Small intestine (tissue), 7 donors: ENCODE measurements at regions not wholly inside any gene's neighbourhood (a gene's known extent, or its start where the extent isn't known, plus 50 kb on each side); places are given as distances from the start of the nearest gene placed in this dataset.

Experiments used
- DNase-seq, 2 donors: peaks; one replicate each; pipeline versions ENCODE4 v3.0.0 to v3.0.0-alpha.2; 2013
- FAIRE-seq: peaks from 2 replicates; lab custom pipeline; 2012; peaks lifted over from hg19 to GRCh38; lab: Jason Lieb, UNC
- H3K27ac ChIP-seq, 3 donors: one replicate each; pipeline ENCODE4 v1.5.1; 2013; ENCODE audit warnings: low read length in 2 of 3, mild to moderate bottlenecking in 2 of 3, control low read depth in 1 of 3, inconsistent platforms in 1 of 3, low read depth in 1 of 3, moderate library complexity in 1 of 3
- H3K27me3 ChIP-seq, 3 donors: one replicate each; pipeline ENCODE4 v1.6.1; 2013; ENCODE audit warnings: low read length in 3 of 3, inconsistent platforms in 1 of 3; ENCODE audit not compliant: control insufficient read depth in 3 of 3, insufficient read depth in 3 of 3
- H3K36me3 ChIP-seq, 3 donors: one replicate each; pipeline ENCODE4 v1.6.1; 2013; ENCODE audit warnings: low read length in 3 of 3, inconsistent platforms in 1 of 3, low read depth in 1 of 3, mild to moderate bottlenecking in 1 of 3, moderate library complexity in 1 of 3; ENCODE audit not compliant: control insufficient read depth in 3 of 3, insufficient read depth in 2 of 3
- H3K4me1 ChIP-seq, 3 donors: one replicate each; pipeline ENCODE4 v1.6.1; 2013; ENCODE audit warnings: low read length in 2 of 3, inconsistent platforms in 1 of 3, low read depth in 1 of 3, mild to moderate bottlenecking in 1 of 3, moderate library complexity in 1 of 3; ENCODE audit not compliant: control insufficient read depth in 3 of 3, insufficient read depth in 2 of 3
- H3K4me3 ChIP-seq, 3 donors: one replicate each; pipeline ENCODE4 v1.5.1; 2013; ENCODE audit warnings: low read length in 3 of 3, control low read depth in 1 of 3, inconsistent platforms in 1 of 3, low read depth in 1 of 3, mild to moderate bottlenecking in 1 of 3, moderate library complexity in 1 of 3
- H3K9me3 ChIP-seq, 2 donors: one replicate each; pipeline ENCODE4 v1.6.1; 2013; ENCODE audit warnings: low read depth in 1 of 2, low read length in 1 of 2; ENCODE audit not compliant: control insufficient read depth in 2 of 2, insufficient read depth in 1 of 2
- WGBS, 3 donors: extraction: QIAGEN DNeasy Blood & Tissue Kit; methylation state at CpG; one replicate each; pipeline ENCODE4 v1.1.7; 2013; 5-methylcytosine and 5-hydroxymethylcytosine counted together
- donor health status: healthy with polysubstance abuse.
- donor health status: control.
- donor health status: control.
- donor health status: Bipolar disorder and iron deficiency.
- donor health status: healthy.

DNA sequence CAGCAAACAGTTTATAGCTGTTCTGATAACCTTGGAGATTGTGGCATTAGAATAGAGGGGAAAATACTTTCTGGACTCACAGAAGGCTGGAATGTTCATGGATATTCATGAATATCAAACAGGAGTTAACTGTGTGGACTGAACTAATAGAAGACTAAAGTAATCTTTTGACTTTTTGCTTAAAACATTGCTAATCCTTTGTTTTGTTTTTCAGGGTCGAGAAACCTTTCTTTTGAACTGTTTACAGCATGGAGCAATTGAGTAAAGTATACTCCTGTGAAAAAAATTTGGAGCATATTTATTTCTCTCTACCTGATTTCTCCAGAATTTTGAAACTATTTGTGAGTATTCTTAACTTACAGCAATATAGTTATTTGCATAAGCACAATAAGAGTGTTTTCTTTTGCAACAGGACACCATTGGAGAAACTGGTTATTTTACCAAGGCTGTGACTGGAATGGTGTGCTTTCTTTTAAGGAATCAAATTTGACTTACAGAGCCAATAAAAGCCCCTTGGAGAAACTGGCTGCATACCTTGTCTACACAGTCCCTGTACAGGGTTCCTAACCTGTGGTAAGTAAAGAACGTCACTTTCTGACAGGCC lies 821.6 kb downstream of the TBC1D22A start:
- no peaks in the 10 kb centered on the region for H3K9me3 ChIP-seq
- H3K4me3 ChIP-seq: no peak overlapping the region
- H3K27me3 ChIP-seq: no peaks in the 10 kb centered on the region
- WGBS, 3 donors: 48 to 66% (median 58%) methylated on average over 2 of the region's 2 CpGs
- DNase-seq: no peak
- H3K4me1 ChIP-seq: no peaks in the 10 kb centered on the region
- no peaks in the 10 kb centered on the region for H3K36me3 ChIP-seq
- H3K27ac ChIP-seq: no peak overlapping the region
- FAIRE-seq: no peak

- Histone ChIP-seq H3K9me3 (peaks cover 0 to 2% of the 10 kb centered on the region in 2 donors), H3K27ac (no peak overlapping the region), H3K4me3 (no peak overlapping the region), H3K36me3 (no peaks in the 10 kb centered on the region), H3K27me3 (no peaks in the 10 kb centered on the region), H3K4me1 (no peaks in the 10 kb centered on the region)
- FAIRE-seq: peak; percentile 44
- DNase-seq: no peak
- WGBS, 3 donors: 24 to 45% (median 34%) methylated on average over 1 of the region's 1 CpG
Observed at GRCh38 chr22:47582067-47582466, 819.6 kb downstream of the TBC1D22A start.

DNA sequence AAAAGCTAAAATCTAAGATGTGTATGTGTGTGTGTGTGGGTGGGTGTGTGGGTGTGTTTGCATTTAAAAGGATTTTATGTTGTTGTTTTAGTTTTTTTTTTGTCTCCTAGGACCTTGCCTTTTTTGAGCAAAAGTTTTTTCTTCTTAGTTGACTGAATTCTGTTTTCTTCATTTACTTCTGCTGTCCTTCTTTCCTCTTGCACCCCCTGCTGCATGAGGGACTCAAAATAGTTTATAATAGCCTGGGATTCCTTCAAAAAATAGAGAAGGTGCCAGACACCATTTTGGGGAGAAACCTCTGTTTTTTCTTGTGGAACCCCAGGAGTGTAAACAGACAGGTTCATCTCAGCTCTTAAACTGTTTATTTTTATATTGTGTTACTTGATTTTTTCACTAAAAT lies 817.7 kb downstream of the TBC1D22A start:
- Histone ChIP-seq H3K9me3 (peaks cover 0 to 2% of the 10 kb centered on the region in 2 donors), H3K4me1 (no peaks in the 10 kb centered on the region), H3K36me3 (no peaks in the 10 kb centered on the region), H3K27me3 (no peaks in the 10 kb centered on the region), H3K4me3 (no peak overlapping the region), H3K27ac (no peak overlapping the region)
- DNase-seq: no peak
- no peak for FAIRE-seq

DNA sequence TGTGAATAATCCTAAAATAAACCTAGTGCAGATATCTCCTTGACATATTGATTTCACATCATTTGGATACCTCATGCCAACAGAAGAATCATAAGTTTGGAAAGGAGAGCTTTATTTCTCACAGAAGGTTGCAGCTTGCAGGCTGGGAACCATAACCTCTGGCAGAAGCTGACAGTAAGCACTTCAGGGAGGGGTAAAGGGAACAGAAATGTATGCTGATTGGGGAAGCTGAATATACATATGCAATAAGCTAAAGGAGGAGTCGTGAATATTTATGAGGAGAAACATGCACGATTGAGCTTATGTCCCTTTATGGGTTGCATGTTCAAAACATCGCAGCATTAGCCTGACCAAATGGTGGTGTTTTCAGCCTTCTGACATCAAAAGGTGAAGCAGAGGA lies 814.5 kb downstream of the TBC1D22A start:
- FAIRE-seq: no peak
- Histone ChIP-seq H3K4me3 (no peak overlapping the region), H3K27me3 (no peaks in the 10 kb centered on the region), H3K36me3 (no peaks in the 10 kb centered on the region), H3K4me1 (no peaks in the 10 kb centered on the region), H3K27ac (no peak overlapping the region), H3K9me3 (peaks cover 0 to 2% of the 10 kb centered on the region in 2 donors)
- 75 to 88% (median 82%) methylated on average over 3 of the region's 3 CpGs for WGBS, 3 donors
- no peak for DNase-seq

DNA sequence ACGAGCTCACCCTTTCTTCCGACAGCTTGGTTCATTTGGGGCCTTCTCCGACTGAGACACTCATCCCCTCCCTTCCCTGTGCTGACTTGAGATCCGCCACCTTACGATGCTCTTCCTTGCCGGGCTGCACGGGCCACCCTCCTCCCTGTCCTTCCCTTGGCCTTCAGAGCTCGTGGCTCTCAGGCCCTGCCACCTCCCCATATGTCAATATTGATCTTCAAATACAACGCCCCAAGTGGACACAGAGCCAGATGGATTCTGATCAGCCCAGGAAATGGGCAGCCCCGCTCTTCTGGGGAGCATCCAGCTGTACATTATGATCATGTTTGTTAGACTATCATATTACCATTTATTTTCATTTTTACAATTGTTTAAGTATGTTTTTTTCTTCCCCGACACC lies 812.8 kb downstream of the TBC1D22A start:
- Histone ChIP-seq H3K27me3 (no peaks in the 10 kb centered on the region), H3K4me3 (no peak overlapping the region), H3K9me3 (peaks cover 0 to 2% of the 10 kb centered on the region in 2 donors), H3K27ac (no peak overlapping the region), H3K4me1 (no peaks in the 10 kb centered on the region), H3K36me3 (no peaks in the 10 kb centered on the region)
- DNase-seq: peak in 1 of 2 donors; percentile 32
- 44 to 68% (median 53%) methylated on average over 11 of the region's 11 CpGs for WGBS, 3 donors
- FAIRE-seq: no peak

GRCh38 chr22:47574556-47574955 lies 812.1 kb downstream of the TBC1D22A start:
- Histone ChIP-seq H3K27me3 (no peaks in the 10 kb centered on the region), H3K27ac (no peak overlapping the region), H3K4me3 (no peak overlapping the region), H3K4me1 (no peaks in the 10 kb centered on the region), H3K36me3 (no peaks in the 10 kb centered on the region), H3K9me3 (peaks cover 0 to 2% of the 10 kb centered on the region in 2 donors)
- 72 to 80% (median 76%) methylated on average over 4 of the region's 4 CpGs for WGBS, 3 donors
- DNase-seq (no peak), FAIRE-seq (no peak)

GRCh38 chr22:47573141-47573540 lies 810.7 kb downstream of the TBC1D22A start:
- Histone ChIP-seq H3K36me3 (no peaks in the 10 kb centered on the region), H3K4me1 (no peaks in the 10 kb centered on the region), H3K27ac (no peak overlapping the region), H3K9me3 (peaks cover 0 to 2% of the 10 kb centered on the region in 2 donors), H3K27me3 (no peaks in the 10 kb centered on the region), H3K4me3 (no peak overlapping the region)
- DNase-seq: no peak
- WGBS, 3 donors: 71 to 84% (median 76%) methylated on average over 7 of the region's 7 CpGs
- FAIRE-seq: no peak

DNA sequence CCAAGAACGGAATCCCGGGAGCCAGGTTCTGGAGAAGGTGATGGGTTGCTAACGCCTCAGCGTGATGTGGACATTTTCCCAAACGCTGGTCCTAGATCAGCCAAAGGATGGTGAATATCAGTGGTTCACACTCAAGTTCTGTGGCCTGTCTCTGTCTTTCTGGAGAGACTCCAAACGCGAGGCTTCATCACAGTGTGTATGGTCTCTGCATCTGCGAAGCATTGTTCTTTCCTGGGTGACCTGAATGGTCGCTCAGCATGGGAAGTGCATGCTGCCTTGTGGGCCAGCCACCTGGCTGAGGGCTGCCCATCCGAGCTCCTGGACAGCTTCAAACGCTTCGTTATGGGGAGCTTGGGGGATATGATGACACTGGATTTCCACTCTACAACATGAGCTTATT lies 810.0 kb downstream of the TBC1D22A start:
- Histone ChIP-seq H3K4me1 (no peaks in the 10 kb centered on the region), H3K4me3 (no peak overlapping the region), H3K27ac (no peak overlapping the region), H3K27me3 (no peaks in the 10 kb centered on the region), H3K36me3 (no peaks in the 10 kb centered on the region), H3K9me3 (peaks cover 0 to 2% of the 10 kb centered on the region in 2 donors)
- 87 to 90% (median 90%) methylated on average over 12 of the region's 12 CpGs for WGBS, 3 donors
- FAIRE-seq (no peak), DNase-seq (no peak)

DNA sequence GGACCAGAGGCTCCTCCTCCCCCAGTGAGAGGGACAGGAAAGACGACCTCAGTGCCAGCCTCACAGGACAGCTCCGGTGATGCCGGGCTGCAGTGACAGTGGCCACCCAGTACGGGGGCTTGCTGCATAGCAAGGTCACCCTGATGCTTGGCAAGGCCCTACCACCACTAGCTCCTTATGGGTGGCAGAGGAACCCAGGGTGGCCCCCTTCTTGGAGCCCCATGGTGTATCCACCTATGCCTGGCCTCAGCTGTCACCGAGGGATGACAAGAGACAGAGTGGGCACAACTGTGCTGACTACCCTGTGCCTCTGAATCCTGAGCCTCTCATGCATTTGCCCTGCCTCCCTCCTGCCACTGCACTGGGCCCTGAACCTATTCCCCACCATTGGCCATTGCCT lies 809.2 kb downstream of the TBC1D22A start:
- DNase-seq (no peak), FAIRE-seq (no peak)
- Histone ChIP-seq H3K4me3 (no peak overlapping the region), H3K9me3 (no peaks in the 10 kb centered on the region), H3K27me3 (no peaks in the 10 kb centered on the region), H3K36me3 (no peaks in the 10 kb centered on the region), H3K4me1 (no peaks in the 10 kb centered on the region), H3K27ac (no peak overlapping the region)
- WGBS, 3 donors: 78 to 89% (median 83%) methylated on average over 5 of the region's 5 CpGs
